ENCODE measurements at regions not wholly inside any gene's neighbourhood (a gene's known extent, or its start where the extent isn't known, plus 50 kb on each side); places are given as distances from the start of the nearest gene placed in this dataset.

DNA sequence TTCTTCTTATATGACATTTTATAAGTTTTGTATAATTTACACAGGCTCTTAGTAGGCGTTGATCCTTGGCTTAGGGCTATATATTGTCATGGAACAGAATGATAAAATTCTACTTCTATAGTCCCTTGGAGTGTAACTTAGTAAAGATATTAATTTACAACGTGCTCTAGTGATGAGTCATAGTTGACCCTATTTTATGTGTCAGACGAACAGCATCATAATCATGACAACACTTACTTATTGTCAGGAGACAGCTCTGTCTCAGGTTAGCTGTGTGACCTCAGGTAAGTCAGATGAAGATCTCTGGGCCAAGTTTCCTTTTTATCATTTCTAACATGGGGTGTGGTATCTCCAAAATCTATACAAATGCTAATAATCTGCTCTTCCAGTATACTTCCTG, 473.5 kb downstream of the UTRN start:
- no peak for TF ChIP-seq RAD21 (IDR thresholded peaks at IDR 0.05)
- TF ChIP-seq SP1 (IDR thresholded peaks at IDR 0.05): no peak
- TF ChIP-seq, protein P1, sequence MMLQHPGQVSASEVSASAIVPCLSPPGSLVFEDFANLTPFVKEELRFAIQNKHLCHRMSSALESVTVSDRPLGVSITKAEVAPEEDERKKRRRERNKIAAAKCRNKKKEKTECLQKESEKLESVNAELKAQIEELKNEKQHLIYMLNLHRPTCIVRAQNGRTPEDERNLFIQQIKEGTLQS (IDR thresholded peaks at IDR 0.05): no peak
- TF ChIP-seq, protein P2, sequence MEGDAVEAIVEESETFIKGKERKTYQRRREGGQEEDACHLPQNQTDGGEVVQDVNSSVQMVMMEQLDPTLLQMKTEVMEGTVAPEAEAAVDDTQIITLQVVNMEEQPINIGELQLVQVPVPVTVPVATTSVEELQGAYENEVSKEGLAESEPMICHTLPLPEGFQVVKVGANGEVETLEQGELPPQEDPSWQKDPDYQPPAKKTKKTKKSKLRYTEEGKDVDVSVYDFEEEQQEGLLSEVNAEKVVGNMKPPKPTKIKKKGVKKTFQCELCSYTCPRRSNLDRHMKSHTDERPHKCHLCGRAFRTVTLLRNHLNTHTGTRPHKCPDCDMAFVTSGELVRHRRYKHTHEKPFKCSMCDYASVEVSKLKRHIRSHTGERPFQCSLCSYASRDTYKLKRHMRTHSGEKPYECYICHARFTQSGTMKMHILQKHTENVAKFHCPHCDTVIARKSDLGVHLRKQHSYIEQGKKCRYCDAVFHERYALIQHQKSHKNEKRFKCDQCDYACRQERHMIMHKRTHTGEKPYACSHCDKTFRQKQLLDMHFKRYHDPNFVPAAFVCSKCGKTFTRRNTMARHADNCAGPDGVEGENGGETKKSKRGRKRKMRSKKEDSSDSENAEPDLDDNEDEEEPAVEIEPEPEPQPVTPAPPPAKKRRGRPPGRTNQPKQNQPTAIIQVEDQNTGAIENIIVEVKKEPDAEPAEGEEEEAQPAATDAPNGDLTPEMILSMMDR (IDR thresholded peaks at IDR 0.05; ENCODE audit: low read depth, low read length, missing input control): no peak
- TF ChIP-seq YY1 (IDR thresholded peaks at IDR 0.05): no peak
- TF ChIP-seq TAF1 (conservative IDR thresholded peaks at IDR 0.05): no peak
- TF ChIP-seq EGR1 (IDR thresholded peaks at IDR 0.05; ENCODE audit: low read depth in 2 of 2): no peak

Data from liver (tissue), 3 donors.